Left lung (tissue), 4 donors: ENCODE measurements at regions not wholly inside any gene's neighbourhood (a gene's known extent, or its start where the extent isn't known, plus 50 kb on each side); places are given as distances from the start of the nearest gene placed in this dataset.

ENCODE experiments used
- ATAC-seq: fragments of 200-7000 bp; cut with Tn5 transposase; one replicate; pipeline ENCODE4 v1.9.1; 2020; ENCODE audit warnings: moderate library complexity
- DNase-seq, 4 donors: peaks; one replicate each; pipeline ENCODE4 v3.0.0-alpha.2; 2013 to 2020
- H3K27ac ChIP-seq, 2 donors: fragments of 200-600 bp; sonication (generic) in 1 of 2; one replicate each; pipeline versions ENCODE4 v1.5.0 to v1.8.0; 2020 to 2021
- H3K27me3 ChIP-seq, 2 donors: fragments of 200-600 bp; sonication (generic) in 1 of 2; one replicate each; pipeline versions ENCODE4 v1.5.0 to v1.8.0; 2020 to 2021
- H3K36me3 ChIP-seq, 2 donors: fragments of 200-600 bp; sonication (generic) in 1 of 2; one replicate each; pipeline versions ENCODE4 v1.5.0 to v1.8.0; 2020 to 2021
- H3K4me1 ChIP-seq, 2 donors: fragments of 200-600 bp; one replicate each; pipeline ENCODE4 v1.8.0; 2021
- H3K4me3 ChIP-seq, 2 donors: fragments of 200-600 bp; sonication (generic) in 1 of 2; one replicate each; pipeline versions ENCODE4 v1.5.0 to v1.8.0; 2020 to 2021; ENCODE audit warnings: mild to moderate bottlenecking in 1 of 2
- H3K9me3 ChIP-seq, 2 donors: fragments of 200-600 bp; sonication (generic) in 1 of 2; one replicate each; pipeline versions ENCODE4 v1.5.0 to v1.8.0; 2020 to 2021
- CTCF ChIP-seq, 2 donors: fragments of 200-600 bp; sonication (generic) in 1 of 2; IDR thresholded peaks; one replicate each; pipeline versions ENCODE4 v1.5.0 to v1.8.0; 2021; ENCODE audit warnings: antibody characterized with exemption in 2 of 2
- intact Hi-C, 2 donors: fragments of 100-400 bp; cut with DNase I; formaldehyde crosslinking; loops; one replicate each; pipeline versions ENCODE4 v1.11.2 to v1.14.2; 2022
- donor health status: DM: no; HTN: yes; CAD: no.
- donor health status: DM: no; HTN: no; CAD: no.

GRCh38 chrX:109952985-109953905 lies 49.7 kb upstream of the TMEM164 start:
- DNase-seq (no peak), ATAC-seq (peak; percentile 44)
- Histone ChIP-seq H3K36me3 (no peaks in the 10 kb centered on the region), H3K4me1 (no peaks in the 10 kb centered on the region), H3K9me3 (no peaks in the 10 kb centered on the region), H3K4me3 (no peak overlapping the region), H3K27me3 (no peaks in the 10 kb centered on the region), H3K27ac (no peak overlapping the region)
- intact Hi-C loops, result no loop called here
- TF ChIP-seq CTCF (IDR thresholded peaks at IDR 0.05), result no peak
